ENCODE measurements at regions not wholly inside any gene's neighbourhood (a gene's known extent, or its start where the extent isn't known, plus 50 kb on each side); places are given as distances from the start of the nearest gene placed in this dataset.
"Not testable (repeated sequence)": the region's sequence is repeated elsewhere in the genome, so short reads cannot be mapped to it uniquely, and the experiment has no call there.

DNA sequence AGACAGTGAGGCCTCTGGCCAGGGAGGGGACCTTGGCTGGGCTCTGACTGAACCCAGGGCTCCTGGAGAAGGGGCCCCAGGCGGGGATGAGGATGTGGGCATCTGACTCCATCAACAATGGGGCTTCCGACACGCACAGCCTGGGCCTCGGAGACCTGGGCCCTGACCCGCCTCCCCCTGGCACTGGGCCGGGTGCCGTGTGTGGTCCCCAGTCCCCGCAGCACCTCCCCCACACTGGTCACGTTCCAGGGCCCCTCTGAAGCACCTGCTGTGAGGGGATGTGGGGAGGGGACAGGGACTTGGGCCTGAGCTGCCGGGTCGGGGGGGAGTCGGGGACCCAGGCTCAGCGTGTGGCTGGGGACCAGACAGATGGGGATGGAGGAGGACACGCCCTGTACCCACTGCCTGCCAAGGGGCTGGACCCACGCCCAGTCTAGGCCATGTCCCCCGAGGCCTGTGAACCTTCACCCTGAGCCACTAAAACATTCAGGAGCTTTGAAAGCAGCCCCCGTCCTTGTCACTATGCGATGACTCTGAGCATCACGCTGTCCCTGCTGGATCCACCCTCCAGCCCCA lies 165.8 kb downstream of the TMEM121 start:
- H3K4me1 ChIP-seq (ENCODE audit: insufficient read depth); H3K4me3 ChIP-seq (ENCODE audit: low read depth, low read length); H3K36me3 ChIP-seq (ENCODE audit: insufficient read depth); DNase-seq (ENCODE audit: extremely low spot score); H3K27ac ChIP-seq (ENCODE audit: low read depth): not testable (repeated sequence)
- 100% methylated on average over 1 of the region's 19 CpGs for WGBS

GRCh38 chr14:105694961-105695360 lies 168.6 kb downstream of the TMEM121 start:
- Histone ChIP-seq H3K27ac (ENCODE audit: low read depth) (no peak overlapping the region), H3K36me3 (ENCODE audit: insufficient read depth) (no peaks in the 10 kb centered on the region), H3K4me1 (ENCODE audit: insufficient read depth) (no peaks in the 10 kb centered on the region), H3K4me3 (ENCODE audit: low read depth, low read length) (no peak overlapping the region)
- 86% methylated on average over 2 of the region's 2 CpGs for WGBS
- DNase-seq (ENCODE audit: extremely low spot score): no peak

- WGBS: 33% methylated on average over 1 of the region's 11 CpGs
- not testable (repeated sequence) for H3K27ac ChIP-seq (ENCODE audit: low read depth); DNase-seq (ENCODE audit: extremely low spot score); H3K4me3 ChIP-seq (ENCODE audit: low read depth, low read length); H3K36me3 ChIP-seq (ENCODE audit: insufficient read depth); H3K4me1 ChIP-seq (ENCODE audit: insufficient read depth)
Measured at GRCh38 chr14:105696388-105696787, 170.0 kb downstream of the TMEM121 start.

DNA sequence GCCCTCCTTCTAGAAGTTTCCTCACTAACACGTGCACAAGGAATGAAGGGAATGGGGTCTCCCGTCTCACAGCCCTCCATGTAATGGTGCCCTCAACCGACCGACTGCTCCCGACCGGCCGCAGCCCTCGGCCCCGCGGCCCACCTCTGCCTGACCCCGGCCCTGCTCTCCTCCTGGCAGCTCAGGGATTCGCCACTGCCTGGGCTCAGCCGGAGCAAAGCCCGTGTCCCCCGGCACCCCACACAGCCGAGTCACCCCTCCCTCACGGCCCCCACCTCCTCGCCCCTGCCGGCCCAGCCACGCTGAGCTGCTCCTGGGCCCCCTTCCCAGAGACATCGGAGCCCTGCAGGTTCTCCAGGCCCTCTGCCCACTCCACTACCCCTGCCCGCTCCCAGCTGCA lies 171.0 kb downstream of the TMEM121 start:
- H3K4me3 ChIP-seq (ENCODE audit: low read depth, low read length); H3K36me3 ChIP-seq (ENCODE audit: insufficient read depth); H3K27ac ChIP-seq (ENCODE audit: low read depth); H3K4me1 ChIP-seq (ENCODE audit: insufficient read depth); DNase-seq (ENCODE audit: extremely low spot score): not testable (repeated sequence)
- 90% methylated on average over 22 of the region's 22 CpGs for WGBS

DNA sequence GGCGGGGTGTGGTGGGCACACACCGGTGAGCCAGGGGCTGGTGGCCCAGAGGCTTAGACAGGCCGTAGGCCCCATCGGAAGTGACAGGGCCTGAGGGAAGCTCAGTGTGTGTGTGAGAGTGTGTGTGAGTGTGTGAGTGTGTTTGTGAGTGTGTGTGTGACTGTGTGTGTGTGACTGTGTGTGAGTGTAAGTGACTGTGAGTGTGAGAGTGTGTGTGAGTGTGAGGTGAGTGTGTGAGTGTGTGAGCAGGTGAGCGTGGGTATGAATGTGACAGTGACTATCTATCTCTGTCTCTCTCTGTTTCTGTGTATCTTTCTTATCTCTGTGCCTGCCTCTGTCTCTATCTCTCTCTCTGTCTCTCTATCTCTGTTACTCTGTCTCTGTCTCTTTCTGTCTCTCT lies 171.6 kb downstream of the TMEM121 start:
- not testable (repeated sequence) for DNase-seq (ENCODE audit: extremely low spot score); H3K4me1 ChIP-seq (ENCODE audit: insufficient read depth); H3K4me3 ChIP-seq (ENCODE audit: low read depth, low read length); H3K36me3 ChIP-seq (ENCODE audit: insufficient read depth); H3K27ac ChIP-seq (ENCODE audit: low read depth)
- WGBS: 98% methylated on average over 5 of the region's 5 CpGs

- H3K36me3 ChIP-seq (ENCODE audit: insufficient read depth); H3K4me3 ChIP-seq (ENCODE audit: low read depth, low read length); DNase-seq (ENCODE audit: extremely low spot score); H3K4me1 ChIP-seq (ENCODE audit: insufficient read depth); H3K27ac ChIP-seq (ENCODE audit: low read depth): not testable (repeated sequence)
- WGBS: 89% methylated on average over 16 of the region's 27 CpGs
Measured at GRCh38 chr14:105698940-105699556, 172.7 kb downstream of the TMEM121 start.

DNA sequence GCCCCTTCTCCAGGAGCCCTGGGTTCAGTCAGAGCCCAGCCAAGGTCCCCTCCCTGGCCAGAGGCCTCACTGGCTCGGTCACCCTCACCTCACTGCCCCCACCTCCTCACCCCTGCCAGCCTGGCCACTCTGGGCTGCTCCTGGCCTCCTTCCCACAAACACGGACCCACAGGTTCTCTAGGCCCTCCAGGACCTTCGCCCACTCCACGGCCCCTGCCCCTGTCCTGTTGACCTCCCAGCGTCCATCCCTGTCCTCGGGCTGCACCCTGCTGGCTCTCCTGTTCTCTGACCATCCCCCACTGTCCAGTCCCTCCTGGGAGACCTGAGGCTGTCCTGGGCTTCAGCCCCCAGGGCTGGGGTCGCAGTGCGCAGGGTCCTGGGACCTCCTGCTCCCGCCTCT lies 173.3 kb downstream of the TMEM121 start:
- not testable (repeated sequence) for H3K4me1 ChIP-seq (ENCODE audit: insufficient read depth); H3K27ac ChIP-seq (ENCODE audit: low read depth); H3K36me3 ChIP-seq (ENCODE audit: insufficient read depth); DNase-seq (ENCODE audit: extremely low spot score); H3K4me3 ChIP-seq (ENCODE audit: low read depth, low read length)
- 84% methylated on average over 9 of the region's 9 CpGs for WGBS

DNA sequence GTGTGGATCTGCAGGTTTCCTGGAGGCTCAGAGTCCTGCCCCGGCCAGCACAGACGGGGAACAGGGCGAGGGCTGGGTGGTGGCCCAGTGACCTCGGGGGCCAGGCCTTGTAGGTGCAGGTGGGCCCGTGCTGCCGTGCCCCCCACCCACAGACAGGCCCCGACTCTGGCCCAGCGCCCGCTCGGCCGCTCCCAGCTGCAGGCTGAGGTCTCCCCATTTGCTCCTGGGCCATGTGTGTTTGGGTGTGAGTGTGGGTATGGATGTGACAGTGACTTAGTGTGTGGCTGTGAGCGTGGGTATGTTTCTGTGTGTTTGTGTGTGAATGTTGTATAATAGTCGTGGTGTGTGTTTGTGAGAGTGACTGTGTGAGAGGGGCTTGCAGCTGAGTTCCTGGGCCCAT lies 173.8 kb downstream of the TMEM121 start:
- 91% methylated on average over 12 of the region's 13 CpGs for WGBS
- not testable (repeated sequence) for H3K4me3 ChIP-seq (ENCODE audit: low read depth, low read length); DNase-seq (ENCODE audit: extremely low spot score); H3K36me3 ChIP-seq (ENCODE audit: insufficient read depth); H3K4me1 ChIP-seq (ENCODE audit: insufficient read depth); H3K27ac ChIP-seq (ENCODE audit: low read depth)

DNA sequence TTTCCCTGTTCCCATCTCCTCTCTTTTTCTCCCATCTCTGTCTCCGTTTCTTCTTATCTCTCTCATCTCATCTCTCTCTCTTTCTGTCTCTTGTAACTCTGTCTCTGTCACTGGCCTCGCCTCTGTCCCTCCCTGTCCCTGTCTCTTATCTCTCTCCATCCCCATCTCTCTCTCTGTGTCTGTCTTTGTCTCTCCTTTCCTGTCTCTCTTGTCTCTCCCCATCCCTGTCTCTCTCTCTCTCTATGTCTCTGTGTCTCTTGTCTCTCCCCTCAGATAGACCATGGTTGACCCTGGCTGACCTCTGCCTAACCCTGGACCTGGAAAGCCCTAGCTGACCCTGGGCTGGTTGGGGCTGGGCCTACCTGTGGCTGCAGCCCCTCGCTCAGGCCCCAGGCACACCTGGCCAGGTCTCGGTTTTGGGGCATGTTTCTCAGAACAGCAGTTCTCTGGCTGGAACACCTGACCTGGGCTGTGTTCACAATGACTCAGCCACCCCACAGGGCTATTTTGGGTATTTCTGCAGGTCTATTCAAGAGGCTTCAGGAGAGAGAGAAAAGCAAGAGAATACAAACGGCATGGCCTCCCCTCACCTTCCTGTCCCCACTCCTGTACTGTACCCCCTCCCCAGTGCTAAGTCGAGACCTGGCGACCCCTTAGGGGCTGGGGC lies 174.4 kb downstream of the TMEM121 start:
- no peak for DNase-seq (ENCODE audit: extremely low spot score)
- WGBS: 64% methylated on average over 7 of the region's 7 CpGs
- H3K4me3 ChIP-seq (ENCODE audit: low read depth, low read length): no peak overlapping the region

GRCh38 chr14:105701456-105702274 lies 175.3 kb downstream of the TMEM121 start:
- H3K36me3 ChIP-seq (ENCODE audit: insufficient read depth): no peaks in the 10 kb centered on the region
- WGBS: 53% methylated on average over 4 of the region's 4 CpGs
- no peak for DNase-seq (ENCODE audit: extremely low spot score)
- no peak overlapping the region for H3K4me3 ChIP-seq (ENCODE audit: low read depth, low read length)
- H3K4me1 ChIP-seq (ENCODE audit: insufficient read depth): no peaks in the 10 kb centered on the region
- H3K27ac ChIP-seq (ENCODE audit: low read depth): no peak overlapping the region

More for the DNA sequence above, 174.4 kb downstream of the TMEM121 start:
- Histone ChIP-seq H3K4me1 (ENCODE audit: insufficient read depth) (no peaks in the 10 kb centered on the region), H3K36me3 (ENCODE audit: insufficient read depth) (no peaks in the 10 kb centered on the region), H3K27ac (ENCODE audit: low read depth) (no peak overlapping the region)

DNA sequence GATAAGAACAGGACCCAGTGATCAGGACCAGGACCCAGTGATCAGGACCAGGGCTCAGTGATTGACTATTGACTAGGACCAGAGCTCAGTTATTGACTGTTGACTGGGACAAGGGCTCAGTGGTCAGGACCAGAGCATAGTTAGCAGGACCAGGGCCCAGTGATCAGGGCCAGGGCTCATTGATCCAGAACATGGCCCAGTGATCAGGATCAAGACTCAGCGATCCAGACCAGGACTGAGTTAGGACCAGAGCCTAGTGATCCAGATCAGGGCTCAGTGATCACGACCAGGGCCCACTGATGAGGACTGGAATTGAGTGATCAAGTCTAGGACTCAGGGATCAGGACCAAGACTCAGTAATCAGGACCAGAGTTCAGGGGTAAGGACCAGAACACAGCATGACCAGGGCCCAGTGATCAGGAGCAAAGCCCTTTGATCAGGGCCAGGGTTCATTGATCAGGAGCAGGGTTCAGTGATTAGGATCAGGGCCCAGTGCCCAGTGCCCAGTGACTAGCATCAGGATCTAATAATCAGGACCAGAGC lies 176.0 kb downstream of the TMEM121 start:
- 55% methylated on average over 2 of the region's 2 CpGs for WGBS
- no peak for DNase-seq (ENCODE audit: extremely low spot score)
- Histone ChIP-seq H3K4me1 (ENCODE audit: insufficient read depth) (no peaks in the 10 kb centered on the region), H3K27ac (ENCODE audit: low read depth) (no peak overlapping the region), H3K36me3 (ENCODE audit: insufficient read depth) (no peaks in the 10 kb centered on the region), H3K4me3 (ENCODE audit: low read depth, low read length) (no peak overlapping the region)

GRCh38 chr14:105703044-105703665 lies 176.8 kb downstream of the TMEM121 start:
- H3K4me1 ChIP-seq (ENCODE audit: insufficient read depth); H3K27ac ChIP-seq (ENCODE audit: low read depth); DNase-seq (ENCODE audit: extremely low spot score); H3K36me3 ChIP-seq (ENCODE audit: insufficient read depth); H3K4me3 ChIP-seq (ENCODE audit: low read depth, low read length): not testable (repeated sequence)
- 44% methylated on average over 6 of the region's 8 CpGs for WGBS

DNA sequence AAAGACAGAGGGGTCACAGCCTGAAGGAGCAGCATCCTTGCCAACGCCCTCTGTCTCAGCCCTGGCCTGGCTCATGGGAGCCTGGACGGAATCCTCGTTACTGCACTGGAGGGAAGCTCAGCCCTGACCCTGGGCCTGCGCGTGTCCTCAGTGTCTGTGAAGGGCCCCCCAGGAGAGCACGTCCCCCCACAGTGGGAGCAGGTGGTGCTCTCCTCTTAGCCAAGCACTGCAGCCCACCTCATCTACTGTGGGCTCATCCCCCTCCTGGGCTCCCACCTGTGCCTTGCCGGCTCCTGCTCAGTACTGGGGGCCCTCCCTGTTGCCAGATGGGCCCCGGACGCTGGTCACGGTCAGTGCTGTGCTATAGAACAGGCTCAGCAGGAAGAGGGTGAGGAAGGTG lies 177.7 kb downstream of the TMEM121 start:
- 86% methylated on average over 8 of the region's 10 CpGs for WGBS
- H3K36me3 ChIP-seq (ENCODE audit: insufficient read depth); H3K27ac ChIP-seq (ENCODE audit: low read depth); H3K4me3 ChIP-seq (ENCODE audit: low read depth, low read length); DNase-seq (ENCODE audit: extremely low spot score); H3K4me1 ChIP-seq (ENCODE audit: insufficient read depth): not testable (repeated sequence)

Data from urinary bladder (tissue), 3 donors.